H9 (cell line): ENCODE measurements at regions not wholly inside any gene's neighbourhood (a gene's known extent, or its start where the extent isn't known, plus 50 kb on each side); places are given as distances from the start of the nearest gene placed in this dataset.
A peak's percentile ranks its signal among the peaks of the same experiment; 100 is the strongest.

Experiments used
- DNase-seq: peaks from one replicate; pipeline ENCODE4 v3.0.0-alpha.2; 2017
- H2AFZ ChIP-seq: one replicate; pipeline ENCODE4 v1.6.1; 2013; ENCODE audit warnings: mild to moderate bottlenecking, low read length, control low read depth, moderate library complexity
- H2AK5ac ChIP-seq: 2 replicates; pipeline ENCODE4 v1.6.1; 2013; ENCODE audit warnings: low read length, control low read depth, mixed read lengths; ENCODE audit not compliant: insufficient read length
- H2BK120ac ChIP-seq: one replicate; pipeline ENCODE4 v1.6.1; 2013; ENCODE audit warnings: low read depth, mild to moderate bottlenecking, low read length, control low read depth, inconsistent platforms; ENCODE audit not compliant: poor library complexity, severe bottlenecking
- H2BK12ac ChIP-seq: 2 replicates; pipeline ENCODE4 v1.6.1; 2013; ENCODE audit warnings: low read length, control low read depth, mixed read lengths, low read depth; ENCODE audit not compliant: insufficient read length
- H2BK15ac ChIP-seq: 2 replicates; pipeline ENCODE4 v1.6.1; 2013; ENCODE audit warnings: low read depth, low read length, control low read depth
- H2BK20ac ChIP-seq: one replicate; pipeline ENCODE4 v1.6.1; 2013; ENCODE audit warnings: low read depth, mild to moderate bottlenecking, low read length, control low read depth, inconsistent platforms; ENCODE audit not compliant: poor library complexity, severe bottlenecking
- H2BK5ac ChIP-seq: 2 replicates; pipeline ENCODE4 v1.6.1; 2013; ENCODE audit warnings: low read length, control low read depth, mixed read lengths; ENCODE audit not compliant: insufficient read length
- H3K14ac ChIP-seq: 2 replicates; pipeline ENCODE4 v1.6.1; 2013; ENCODE audit warnings: low read length, control low read depth; ENCODE audit not compliant: insufficient read depth
- H3K18ac ChIP-seq: 2 replicates; pipeline ENCODE4 v1.6.1; 2013; ENCODE audit warnings: low read depth, mild to moderate bottlenecking, mixed read lengths, low read length, control low read depth; ENCODE audit not compliant: insufficient read length
- H3K23ac ChIP-seq: 2 replicates; pipeline ENCODE4 v1.6.1; 2013; ENCODE audit warnings: low read length, control low read depth, mixed read lengths, low read depth; ENCODE audit not compliant: insufficient read length
- H3K23me2 ChIP-seq: 2 replicates; pipeline ENCODE4 v1.6.1; 2013; ENCODE audit warnings: low read depth, mild to moderate bottlenecking, mixed read lengths, low read length, control low read depth; ENCODE audit not compliant: insufficient read length, poor library complexity, severe bottlenecking
- H3K27ac ChIP-seq: 2 replicates; pipeline ENCODE4 v1.5.1; 2013; ENCODE audit warnings: low read length, control low read depth, mixed read lengths, low read depth; ENCODE audit not compliant: insufficient read length
- H3K27me3 ChIP-seq: 2 replicates; pipeline ENCODE4 v1.6.1; 2013; ENCODE audit warnings: low read length, control low read depth, inconsistent platforms; ENCODE audit not compliant: insufficient read depth
- H3K4ac ChIP-seq: 2 replicates; pipeline ENCODE4 v1.6.1; 2013; ENCODE audit warnings: low read depth, mild to moderate bottlenecking, control low read depth, inconsistent platforms, low read length, moderate library complexity
- H3K4me1 ChIP-seq: 2 replicates; pipeline ENCODE4 v1.6.1; 2013; ENCODE audit warnings: low read length, control low read depth, inconsistent platforms; ENCODE audit not compliant: insufficient read depth
- H3K4me2 ChIP-seq: 2 replicates; pipeline ENCODE4 v1.6.1; 2013; ENCODE audit warnings: low read length, control low read depth, mixed read lengths; ENCODE audit not compliant: insufficient read length, insufficient read depth
- H3K56ac ChIP-seq: 2 replicates; pipeline ENCODE4 v1.6.1; 2013; ENCODE audit warnings: low read depth, mild to moderate bottlenecking, mixed read lengths, low read length, control low read depth; ENCODE audit not compliant: insufficient read length
- H3K79me1 ChIP-seq: 2 replicates; pipeline ENCODE4 v1.6.1; 2013; ENCODE audit warnings: low read depth, mild to moderate bottlenecking, moderate library complexity, low read length, control low read depth, inconsistent platforms; ENCODE audit not compliant: insufficient read depth, poor library complexity, severe bottlenecking
- H3K79me2 ChIP-seq: 2 replicates; pipeline ENCODE4 v1.6.1; 2013; ENCODE audit warnings: low read length, control low read depth, inconsistent platforms; ENCODE audit not compliant: insufficient read depth
- H3K9ac ChIP-seq: 2 replicates; pipeline ENCODE4 v1.6.1; 2013; ENCODE audit warnings: low read length, control low read depth, mixed read lengths; ENCODE audit not compliant: insufficient read length; ENCODE audit errors: extremely low read depth
- H3K9me3 ChIP-seq: one replicate; pipeline ENCODE4 v1.6.1; 2013; ENCODE audit warnings: low read depth, low read length, inconsistent platforms; ENCODE audit not compliant: control insufficient read depth
- H3T11ph ChIP-seq: one replicate; pipeline ENCODE4 v1.6.1; 2013; ENCODE audit warnings: mild to moderate bottlenecking, low read length, control low read depth, inconsistent platforms
- H4K20me1 ChIP-seq: one replicate; pipeline ENCODE4 v1.6.1; 2013; ENCODE audit not compliant: control insufficient read depth, insufficient read length, insufficient read depth
- H4K5ac ChIP-seq: 2 replicates; pipeline ENCODE4 v1.6.1; 2013; ENCODE audit warnings: low read depth, mild to moderate bottlenecking, mixed read lengths, low read length, control low read depth; ENCODE audit not compliant: insufficient read length
- H4K8ac ChIP-seq: replicated peaks from 2 replicates; pipeline ENCODE4 v1.6.1; 2013; ENCODE audit warnings: low read length, control low read depth, mixed read lengths, low read depth; ENCODE audit not compliant: insufficient read length
- H4K91ac ChIP-seq: 2 replicates; pipeline ENCODE4 v1.6.1; 2013; ENCODE audit warnings: low read depth, mild to moderate bottlenecking, moderate library complexity, mixed read lengths, low read length, control low read depth; ENCODE audit not compliant: insufficient read length
- H3K27ac Mint-ChIP-seq, 3 experiments: 2 replicates in 2 of 3; 3 replicates in 1 of 3; pipeline ENCODE4 v1.8.0; 2020 to 2021; ENCODE audit warnings: mixed read lengths in 3 of 3, mild to moderate bottlenecking in 1 of 3, moderate library complexity in 1 of 3
- H3K27me3 Mint-ChIP-seq: 2 replicates; pipeline ENCODE4 v1.8.0; 2021; ENCODE audit warnings: low read depth, mild to moderate bottlenecking, moderate library complexity, mixed read lengths
- H3K36me3 Mint-ChIP-seq, 3 experiments: 2 replicates in 2 of 3; 3 replicates in 1 of 3; pipeline ENCODE4 v1.8.0; 2020 to 2021; ENCODE audit warnings: low read depth in 3 of 3, mixed read lengths in 3 of 3; ENCODE audit not compliant: insufficient read depth in 1 of 3
- H3K4me1 Mint-ChIP-seq, 2 experiments: 2 replicates each; pipeline ENCODE4 v1.8.0; 2020; ENCODE audit warnings: mixed read lengths in 2 of 2
- H3K4me3 Mint-ChIP-seq, 2 experiments: 2 replicates in 1 of 2; 3 replicates in 1 of 2; pipeline ENCODE4 v1.8.0; 2020 to 2021; ENCODE audit warnings: mild to moderate bottlenecking in 2 of 2, mixed read lengths in 2 of 2, moderate library complexity in 1 of 2
- H3K9me3 Mint-ChIP-seq, 2 experiments: 2 replicates in 1 of 2; 3 replicates in 1 of 2; pipeline ENCODE4 v1.8.0; 2020; ENCODE audit warnings: mild to moderate bottlenecking in 2 of 2, mixed read lengths in 2 of 2, moderate library complexity in 1 of 2
- WGBS: extraction: QIAGEN DNeasy Blood & Tissue Kit; methylation state at CpG from one replicate; pipeline ENCODE4 v1.1.7; 2013; ENCODE audit warnings: missing lambda C conversion rate, low lambda C conversion rate, mixed read lengths; ENCODE audit not compliant: insufficient read length; ENCODE audit errors: extremely low coverage; 5-methylcytosine and 5-hydroxymethylcytosine counted together
- TF ChIP-seq, protein P1 (sequence below): fragments of 200-600 bp; sonication (generic); conservative IDR thresholded peaks from 3 replicates; pipeline ENCODE4 v1.8.0; 2021; ENCODE audit warnings: antibody characterized with exemption, mild to moderate bottlenecking

DNA sequence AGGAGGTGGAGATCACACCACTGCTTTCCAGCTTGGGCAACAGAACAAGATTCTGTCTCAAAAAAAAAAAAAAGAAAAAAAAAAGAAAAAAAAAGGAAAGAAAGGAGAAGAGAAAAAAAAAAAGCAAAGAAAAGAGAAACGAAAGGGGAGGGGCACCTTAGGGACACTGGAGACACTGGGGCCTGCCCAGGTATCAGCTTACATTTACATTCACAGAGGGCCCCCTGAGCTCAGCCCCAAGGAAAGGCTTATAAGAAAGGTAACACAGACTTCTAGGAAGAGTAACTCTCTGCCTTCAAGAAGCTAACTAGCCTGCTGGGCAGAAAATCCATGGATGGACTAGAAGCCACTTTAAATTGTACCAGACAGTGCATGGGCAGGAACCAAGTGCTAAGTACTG lies 108.8 kb downstream of the NPY start:
- Histone ChIP-seq H4K20me1 (no peaks in the 10 kb centered on the region), H4K5ac (no peak overlapping the region), H3K9ac (no peak overlapping the region), H2BK15ac (no peak overlapping the region), H3K4me1 (peaks cover 23% of the 10 kb centered on the region), H3K27ac (no peak overlapping the region), H3K23me2 (no peaks in the 10 kb centered on the region), H3K14ac (no peak overlapping the region), H3K79me1 (peaks cover 8% of the 10 kb centered on the region), H3K18ac (no peak overlapping the region), H2AFZ (no peak overlapping the region), H2BK120ac (no peak overlapping the region), H4K91ac (no peak overlapping the region), H3K23ac (no peak overlapping the region), H3K27me3 (no peaks in the 10 kb centered on the region), H3K79me2 (peaks cover 17% of the 10 kb centered on the region; the same call in 1 of the 2 replicates), H2BK5ac (no peak overlapping the region), H3K4ac (no peak overlapping the region), H2AK5ac (no peak overlapping the region), H3K56ac (no peak overlapping the region), H3K9me3 (no peaks in the 10 kb centered on the region), H2BK12ac (no peak overlapping the region), H3T11ph (no peak overlapping the region), H2BK20ac (no peak overlapping the region), H3K4me2 (peak overlapping the region; percentile 7), H4K8ac (no peak overlapping the region)
- Mint-ChIP-seq H3K4me1 (peaks cover 33 to 39% of the 10 kb centered on the region in 2 experiments), H3K4me3 (no peak overlapping the region), H3K36me3 (peaks cover 0 to 9% (median 4%) of the 10 kb centered on the region in 3 experiments; a peak in 4 of 7 replicates), H3K27ac (peak overlapping the region in 2 of 3 experiments; percentile 22 to 64; a peak in 2 of 7 replicates), H3K27me3 (no peaks in the 10 kb centered on the region), H3K9me3 (no peaks in the 10 kb centered on the region)
- no CpG with 5 or more reads among the region's 1 CpG for WGBS
- no peak for DNase-seq
- TF ChIP-seq, protein P1, sequence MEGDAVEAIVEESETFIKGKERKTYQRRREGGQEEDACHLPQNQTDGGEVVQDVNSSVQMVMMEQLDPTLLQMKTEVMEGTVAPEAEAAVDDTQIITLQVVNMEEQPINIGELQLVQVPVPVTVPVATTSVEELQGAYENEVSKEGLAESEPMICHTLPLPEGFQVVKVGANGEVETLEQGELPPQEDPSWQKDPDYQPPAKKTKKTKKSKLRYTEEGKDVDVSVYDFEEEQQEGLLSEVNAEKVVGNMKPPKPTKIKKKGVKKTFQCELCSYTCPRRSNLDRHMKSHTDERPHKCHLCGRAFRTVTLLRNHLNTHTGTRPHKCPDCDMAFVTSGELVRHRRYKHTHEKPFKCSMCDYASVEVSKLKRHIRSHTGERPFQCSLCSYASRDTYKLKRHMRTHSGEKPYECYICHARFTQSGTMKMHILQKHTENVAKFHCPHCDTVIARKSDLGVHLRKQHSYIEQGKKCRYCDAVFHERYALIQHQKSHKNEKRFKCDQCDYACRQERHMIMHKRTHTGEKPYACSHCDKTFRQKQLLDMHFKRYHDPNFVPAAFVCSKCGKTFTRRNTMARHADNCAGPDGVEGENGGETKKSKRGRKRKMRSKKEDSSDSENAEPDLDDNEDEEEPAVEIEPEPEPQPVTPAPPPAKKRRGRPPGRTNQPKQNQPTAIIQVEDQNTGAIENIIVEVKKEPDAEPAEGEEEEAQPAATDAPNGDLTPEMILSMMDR: no peak
